SU-DHL-6 (cell line): ENCODE measurements at regions not wholly inside any gene's neighbourhood (a gene's known extent, or its start where the extent isn't known, plus 50 kb on each side); places are given as distances from the start of the nearest gene placed in this dataset.
"Not testable (repeated sequence)": the region's sequence is repeated elsewhere in the genome, so short reads cannot be mapped to it uniquely, and the experiment has no call there.

Source experiments
- H2AFZ ChIP-seq: fragments of 200-600 bp; sonication (generic); 2 replicates; pipeline ENCODE4 v1.6.1; 2014; ENCODE audit warnings: low read depth, mild to moderate bottlenecking, moderate library complexity, mixed read lengths, antibody characterized with exemption, low read length; ENCODE audit not compliant: severe bottlenecking
- H3F3A ChIP-seq: fragments of 200-600 bp; shearing (Covaris generic); 2 replicates; pipeline ENCODE4 v1.6.0; 2016; ENCODE audit warnings: antibody characterized with exemption, mild to moderate bottlenecking; ENCODE audit not compliant: insufficient read depth
- H3K27ac ChIP-seq: fragments of 200-600 bp; sonication (generic); 2 replicates; pipeline ENCODE4 v1.5.1; 2016; ENCODE audit warnings: low read depth, mild to moderate bottlenecking, low read length, moderate library complexity, mixed read lengths
- H3K27me3 ChIP-seq: fragments of 200-600 bp; sonication (generic), shearing (Covaris generic); 2 replicates; pipeline ENCODE4 v1.6.0; 2014; ENCODE audit warnings: mild to moderate bottlenecking, low read length
- H3K36me3 ChIP-seq: fragments of 200-600 bp; sonication (generic); 2 replicates; pipeline ENCODE4 v1.6.1; 2014; ENCODE audit warnings: mild to moderate bottlenecking, low read length, mixed read lengths
- H3K4me2 ChIP-seq: fragments of 300-600, 200-600 bp; shearing (Covaris generic), sonication (generic); 2 replicates; pipeline ENCODE4 v1.6.0; 2014; ENCODE audit warnings: low read length, low read depth, mild to moderate bottlenecking; ENCODE audit not compliant: poor library complexity, severe bottlenecking
- H3K4me3 ChIP-seq: fragments of 200-600 bp; sonication (generic); 2 replicates; pipeline ENCODE4 v1.5.1; 2014; ENCODE audit warnings: antibody characterized with exemption, low read length, mild to moderate bottlenecking, mixed read lengths; ENCODE audit not compliant: insufficient read depth, poor library complexity, severe bottlenecking
- H3K79me2 ChIP-seq: fragments of 200-600 bp; sonication (generic); 2 replicates; pipeline ENCODE4 v1.6.1; 2014; ENCODE audit warnings: mild to moderate bottlenecking, low read length, moderate library complexity; ENCODE audit not compliant: insufficient read depth
- H3K9ac ChIP-seq: fragments of 200-600 bp; sonication (generic); 2 replicates; pipeline ENCODE4 v1.7.0; 2014; ENCODE audit warnings: mild to moderate bottlenecking, low read length
- H3K9me2 ChIP-seq: fragments of 200-600 bp; sonication (generic); replicated peaks from 2 replicates; pipeline ENCODE4 v1.6.1; 2014; ENCODE audit warnings: low read length; ENCODE audit not compliant: insufficient read depth
- H3K9me3 ChIP-seq: fragments of 200-600 bp; sonication (generic); 2 replicates; pipeline ENCODE4 v1.6.1; 2014; ENCODE audit warnings: low read length, mixed read lengths; ENCODE audit not compliant: insufficient read depth
- H4K20me1 ChIP-seq: fragments of 200-600 bp; sonication (generic); 2 replicates; pipeline ENCODE4 v1.6.1; 2014; ENCODE audit warnings: low read depth, mild to moderate bottlenecking, antibody characterized with exemption, low read length, moderate library complexity, mixed read lengths
- EZH2phosphoT487 ChIP-seq: fragments of 200-600 bp; sonication (generic), shearing (Covaris generic); conservative IDR thresholded peaks from 2 replicates; pipeline ENCODE4 v1.6.1; 2018; ENCODE audit warnings: mild to moderate bottlenecking, antibody characterized with exemption, low read length, moderate library complexity, mixed read lengths
- TF ChIP-seq, protein P1 (sequence below): fragments of 200-600 bp; sonication (generic); IDR thresholded peaks from one replicate; pipeline ENCODE4 v1.5.1; 2017; ENCODE audit warnings: antibody characterized with exemption, mild to moderate bottlenecking, low read length, moderate library complexity; ENCODE audit not compliant: insufficient read depth, poor library complexity, severe bottlenecking

- Histone ChIP-seq H3K36me3 (no peaks in the 10 kb centered on the region), H3K27ac (no peak overlapping the region), H3K4me3 (no peak overlapping the region), H3K9me3 (no peaks in the 10 kb centered on the region), H3K9ac (no peak overlapping the region), H3K9me2 (no peaks in the 10 kb centered on the region), H3K27me3 (no peaks in the 10 kb centered on the region), H3K4me2 (no peak overlapping the region), H3F3A (no peaks in the 10 kb centered on the region), H2AFZ (no peak overlapping the region), H4K20me1 (no peaks in the 10 kb centered on the region), H3K79me2 (no peaks in the 10 kb centered on the region)
- TF ChIP-seq, protein P1, sequence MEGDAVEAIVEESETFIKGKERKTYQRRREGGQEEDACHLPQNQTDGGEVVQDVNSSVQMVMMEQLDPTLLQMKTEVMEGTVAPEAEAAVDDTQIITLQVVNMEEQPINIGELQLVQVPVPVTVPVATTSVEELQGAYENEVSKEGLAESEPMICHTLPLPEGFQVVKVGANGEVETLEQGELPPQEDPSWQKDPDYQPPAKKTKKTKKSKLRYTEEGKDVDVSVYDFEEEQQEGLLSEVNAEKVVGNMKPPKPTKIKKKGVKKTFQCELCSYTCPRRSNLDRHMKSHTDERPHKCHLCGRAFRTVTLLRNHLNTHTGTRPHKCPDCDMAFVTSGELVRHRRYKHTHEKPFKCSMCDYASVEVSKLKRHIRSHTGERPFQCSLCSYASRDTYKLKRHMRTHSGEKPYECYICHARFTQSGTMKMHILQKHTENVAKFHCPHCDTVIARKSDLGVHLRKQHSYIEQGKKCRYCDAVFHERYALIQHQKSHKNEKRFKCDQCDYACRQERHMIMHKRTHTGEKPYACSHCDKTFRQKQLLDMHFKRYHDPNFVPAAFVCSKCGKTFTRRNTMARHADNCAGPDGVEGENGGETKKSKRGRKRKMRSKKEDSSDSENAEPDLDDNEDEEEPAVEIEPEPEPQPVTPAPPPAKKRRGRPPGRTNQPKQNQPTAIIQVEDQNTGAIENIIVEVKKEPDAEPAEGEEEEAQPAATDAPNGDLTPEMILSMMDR, result no peak
- TF ChIP-seq EZH2phosphoT487, result no peak
Observed at GRCh38 chr4:93947286-93947685, 118.7 kb downstream of the ATOH1 start.

DNA sequence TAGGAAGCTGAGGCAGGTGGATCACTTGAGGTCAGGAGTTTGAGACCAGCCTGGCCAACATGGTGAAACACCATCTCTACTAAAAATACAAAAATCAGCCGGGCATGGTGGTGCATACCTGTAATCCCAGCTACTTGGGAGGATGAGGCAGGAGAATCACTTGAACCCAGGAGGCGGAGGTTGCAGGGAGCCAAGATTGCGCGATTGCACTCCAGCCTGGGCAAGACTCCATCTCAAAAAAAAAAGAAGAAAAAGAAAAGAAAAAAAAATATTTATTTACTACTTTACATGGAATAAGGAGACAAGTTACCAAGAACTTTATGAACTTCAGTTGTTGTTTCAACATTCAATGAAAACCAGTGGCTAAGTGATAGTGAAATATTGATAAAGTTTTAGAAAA is 121.7 kb downstream of the ATOH1 start:
- not testable (repeated sequence) for H3K27ac ChIP-seq, H3K9ac ChIP-seq, H4K20me1 ChIP-seq, H3K27me3 ChIP-seq, H3F3A ChIP-seq, H3K36me3 ChIP-seq, H2AFZ ChIP-seq, H3K4me2 ChIP-seq, H3K79me2 ChIP-seq, H3K9me2 ChIP-seq, H3K4me3 ChIP-seq, H3K9me3 ChIP-seq

GRCh38 chr4:93957186-93957585 is 128.6 kb downstream of the ATOH1 start:
- Histone ChIP-seq H3K4me3 (no peak overlapping the region), H2AFZ (no peak overlapping the region), H3K9ac (no peak overlapping the region), H3K27ac (no peak overlapping the region), H3K9me2 (no peaks in the 10 kb centered on the region), H3K36me3 (no peaks in the 10 kb centered on the region), H4K20me1 (no peaks in the 10 kb centered on the region), H3K79me2 (no peaks in the 10 kb centered on the region), H3K27me3 (no peaks in the 10 kb centered on the region), H3K9me3 (no peaks in the 10 kb centered on the region), H3F3A (no peaks in the 10 kb centered on the region), H3K4me2 (no peak overlapping the region)
- TF ChIP-seq, protein P1, result no peak
- no peak for TF ChIP-seq EZH2phosphoT487

DNA sequence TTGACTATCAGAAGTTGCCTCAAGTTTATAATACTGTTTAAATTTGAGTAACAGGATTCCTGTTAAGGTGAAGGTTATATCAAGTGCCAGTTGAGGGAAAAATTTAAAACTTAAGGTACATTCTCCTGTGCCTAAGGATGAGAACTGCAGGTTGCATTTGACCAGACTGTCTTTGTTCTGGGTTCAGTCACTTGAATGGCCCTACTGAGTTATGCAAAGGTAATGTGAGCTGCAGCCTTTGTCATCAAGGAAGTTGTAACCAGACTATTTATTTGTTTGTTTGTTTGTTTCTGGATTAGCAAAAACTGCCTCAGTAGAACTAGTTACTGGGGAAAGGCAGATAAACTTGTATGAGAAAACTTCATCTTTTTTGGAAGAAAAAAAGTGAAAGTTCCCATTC is 131.9 kb downstream of the ATOH1 start:
- H3K36me3 ChIP-seq, result no peaks in the 10 kb centered on the region
- H3K79me2 ChIP-seq, result no peaks in the 10 kb centered on the region
- H3K9me3 ChIP-seq, result no peaks in the 10 kb centered on the region
- H3K27ac ChIP-seq, result no peak overlapping the region
- no peak for TF ChIP-seq EZH2phosphoT487
- TF ChIP-seq, protein P1, result no peak
- H3K4me2 ChIP-seq, result no peak overlapping the region
- no peak overlapping the region for H3K4me3 ChIP-seq
- H3K27me3 ChIP-seq, result no peaks in the 10 kb centered on the region
- H3K9ac ChIP-seq, result no peak overlapping the region
- no peaks in the 10 kb centered on the region for H3K9me2 ChIP-seq
- no peak overlapping the region for H2AFZ ChIP-seq
- H4K20me1 ChIP-seq, result no peaks in the 10 kb centered on the region
- no peaks in the 10 kb centered on the region for H3F3A ChIP-seq
